Activated B cell treated with CpG ODN at 0.5 μM for 24 hours (primary cell): ENCODE measurements at regions not wholly inside any gene's neighbourhood (a gene's known extent, or its start where the extent isn't known, plus 50 kb on each side); places are given as distances from the start of the nearest gene placed in this dataset.

ENCODE experiments used
- ATAC-seq: fragments of 200-7000 bp; cut with Tn5 transposase; one replicate; pipeline ENCODE4 v1.10.0; 2021; ENCODE audit warnings: low read depth, mild to moderate bottlenecking, moderate library complexity
- CTCF ChIA-PET: fragments of 350-600 bp; sonication (Branson Sonifier 250); formaldehyde crosslinking; loops from one replicate; lab custom pipeline; 2021; ENCODE audit warnings: antibody characterized with exemption; lab: Charles Lee
- POLR2A ChIA-PET: fragments of 350-600 bp; sonication (Branson Sonifier 250); formaldehyde crosslinking; loops from one replicate; lab custom pipeline; 2021; ENCODE audit warnings: antibody characterized with exemption; lab: Charles Lee
- DNase-seq: peaks from one replicate; pipeline ENCODE4 v3.0.0; 2022
- H3K27ac Mint-ChIP-seq: one replicate; pipeline ENCODE4 v1.8.0; 2020; ENCODE audit warnings: mixed read lengths
- H3K27me3 Mint-ChIP-seq: one replicate; pipeline ENCODE4 v1.8.0; 2021; ENCODE audit warnings: mixed read lengths
- H3K36me3 Mint-ChIP-seq: one replicate; pipeline ENCODE4 v1.8.0; 2021; ENCODE audit warnings: low read depth, mixed read lengths
- H3K4me1 Mint-ChIP-seq: one replicate; pipeline ENCODE4 v1.8.0; 2021; ENCODE audit warnings: mixed read lengths
- H3K4me3 Mint-ChIP-seq: one replicate; pipeline ENCODE4 v1.8.0; 2020; ENCODE audit warnings: mild to moderate bottlenecking, mixed read lengths
- H3K9me3 Mint-ChIP-seq: one replicate; pipeline ENCODE4 v1.8.0; 2020; ENCODE audit warnings: mixed read lengths
- intact Hi-C: fragments of 100-400 bp; cut with micrococcal nuclease; formaldehyde crosslinking; loops from one replicate; pipeline ENCODE4 v1.15.1; 2024
- TF ChIP-seq, protein P1 (sequence below): fragments of 200-600 bp; IDR thresholded peaks from one replicate; pipeline ENCODE4 v1.8.0; 2022; ENCODE audit warnings: antibody characterized with exemption, mild to moderate bottlenecking

DNA sequence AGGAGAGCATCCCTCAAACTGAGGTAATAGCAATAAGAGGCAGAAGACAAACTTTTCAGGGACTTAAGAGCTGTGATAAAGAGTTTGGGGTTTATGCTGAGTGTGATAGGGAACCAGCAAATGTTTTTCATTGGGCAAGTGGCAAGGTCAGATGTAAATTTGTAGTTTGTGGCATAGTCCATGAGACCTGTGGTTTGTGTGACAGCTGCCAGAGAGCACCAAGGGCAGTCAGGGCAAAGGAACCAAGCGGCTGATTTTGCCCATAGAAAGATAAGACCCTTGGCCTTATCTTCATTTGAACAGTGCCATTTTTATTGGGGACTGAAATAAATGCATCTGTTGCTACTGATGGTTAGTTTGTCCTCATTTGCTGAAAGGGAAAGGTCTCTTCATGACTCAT is 220.3 kb downstream of the LRRN1 start:
- ChIA-PET CTCF (no interaction called here), POLR2A (no interaction called here)
- H3K4me1 Mint-ChIP-seq: peaks cover 14% of the 10 kb centered on the region
- no peaks in the 10 kb centered on the region for H3K27me3 Mint-ChIP-seq
- H3K4me3 Mint-ChIP-seq: no peak overlapping the region
- H3K9me3 Mint-ChIP-seq: peaks cover 3% of the 10 kb centered on the region
- H3K27ac Mint-ChIP-seq: no peak overlapping the region
- DNase-seq (no peak), ATAC-seq (no peak)
- no peaks in the 10 kb centered on the region for H3K36me3 Mint-ChIP-seq
- TF ChIP-seq, protein P1, sequence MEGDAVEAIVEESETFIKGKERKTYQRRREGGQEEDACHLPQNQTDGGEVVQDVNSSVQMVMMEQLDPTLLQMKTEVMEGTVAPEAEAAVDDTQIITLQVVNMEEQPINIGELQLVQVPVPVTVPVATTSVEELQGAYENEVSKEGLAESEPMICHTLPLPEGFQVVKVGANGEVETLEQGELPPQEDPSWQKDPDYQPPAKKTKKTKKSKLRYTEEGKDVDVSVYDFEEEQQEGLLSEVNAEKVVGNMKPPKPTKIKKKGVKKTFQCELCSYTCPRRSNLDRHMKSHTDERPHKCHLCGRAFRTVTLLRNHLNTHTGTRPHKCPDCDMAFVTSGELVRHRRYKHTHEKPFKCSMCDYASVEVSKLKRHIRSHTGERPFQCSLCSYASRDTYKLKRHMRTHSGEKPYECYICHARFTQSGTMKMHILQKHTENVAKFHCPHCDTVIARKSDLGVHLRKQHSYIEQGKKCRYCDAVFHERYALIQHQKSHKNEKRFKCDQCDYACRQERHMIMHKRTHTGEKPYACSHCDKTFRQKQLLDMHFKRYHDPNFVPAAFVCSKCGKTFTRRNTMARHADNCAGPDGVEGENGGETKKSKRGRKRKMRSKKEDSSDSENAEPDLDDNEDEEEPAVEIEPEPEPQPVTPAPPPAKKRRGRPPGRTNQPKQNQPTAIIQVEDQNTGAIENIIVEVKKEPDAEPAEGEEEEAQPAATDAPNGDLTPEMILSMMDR: no peak
- intact Hi-C loops: no loop called here

DNA sequence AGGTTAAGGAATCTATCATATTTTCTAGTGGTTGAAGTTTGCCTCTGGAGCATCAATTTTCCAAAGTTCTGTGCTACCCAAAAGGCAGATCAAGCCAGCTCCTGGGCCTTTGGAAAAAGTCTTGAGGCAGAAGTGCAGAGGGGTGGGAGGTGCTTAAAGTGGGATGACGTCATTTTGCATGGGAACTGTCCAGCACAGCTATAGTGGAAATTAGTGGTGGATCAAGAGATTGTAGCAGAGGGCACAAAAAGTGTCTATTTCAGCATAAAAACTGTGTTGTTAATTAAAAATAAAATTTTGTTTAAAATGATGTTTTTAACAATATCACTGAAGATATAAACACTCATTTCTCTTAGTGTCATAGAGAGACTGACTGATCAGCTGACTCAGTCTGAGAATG is 221.9 kb downstream of the LRRN1 start:
- H3K27me3 Mint-ChIP-seq: no peaks in the 10 kb centered on the region
- H3K27ac Mint-ChIP-seq: no peak overlapping the region
- intact Hi-C loops: no loop called here
- H3K36me3 Mint-ChIP-seq: no peaks in the 10 kb centered on the region
- no peak for DNase-seq
- ChIA-PET POLR2A (no interaction called here), CTCF (no interaction called here)
- H3K4me3 Mint-ChIP-seq: no peak overlapping the region
- ATAC-seq: no peak
- TF ChIP-seq, protein P1: no peak
- peaks cover 2% of the 10 kb centered on the region for H3K4me1 Mint-ChIP-seq
- peaks cover 3% of the 10 kb centered on the region for H3K9me3 Mint-ChIP-seq

DNA sequence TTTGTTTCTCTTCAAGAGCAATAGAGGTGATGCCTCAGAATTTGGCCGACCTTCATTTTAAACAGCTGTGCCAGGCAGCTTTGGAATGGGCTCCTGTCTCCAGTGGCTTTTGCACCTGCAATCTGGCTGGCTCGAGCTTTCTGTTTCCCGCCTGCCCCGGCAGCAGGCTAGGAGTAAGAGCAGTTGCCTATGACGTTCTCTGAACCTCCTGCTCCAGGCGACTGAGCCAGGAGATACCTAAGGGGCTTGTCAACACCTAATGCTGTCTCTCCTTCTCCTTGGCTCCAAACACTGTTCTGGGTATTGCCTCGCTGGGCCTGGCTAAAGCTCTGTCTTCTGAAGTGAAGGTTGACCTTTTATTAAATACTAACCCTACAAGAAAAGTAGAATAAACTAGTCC is 229.9 kb downstream of the LRRN1 start:
- CTCF ChIA-PET: no interaction called here
- Mint-ChIP-seq H3K27me3 (no peaks in the 10 kb centered on the region), H3K4me3 (no peak overlapping the region)

DNA sequence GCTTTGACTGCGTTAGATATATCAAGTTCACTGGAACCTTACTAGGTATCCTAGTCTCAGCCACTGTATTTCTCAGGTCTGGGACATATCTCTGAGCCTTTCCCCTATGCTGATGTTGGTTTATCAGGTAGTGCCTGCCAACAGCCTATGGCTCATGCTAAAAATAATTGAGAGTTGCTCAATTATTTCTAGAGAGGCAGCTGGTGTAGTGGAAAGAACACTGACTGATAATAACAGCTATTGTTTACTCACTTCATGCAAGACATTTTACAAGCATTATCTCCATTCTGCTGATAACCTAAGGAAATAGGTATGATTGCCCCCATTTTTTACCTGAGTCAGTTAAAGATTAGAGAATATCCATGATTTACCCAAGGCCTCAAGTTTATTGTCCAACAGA is 231.4 kb downstream of the LRRN1 start:
- CTCF ChIA-PET: no interaction called here

More for the DNA sequence above, 229.9 kb downstream of the LRRN1 start:
- Mint-ChIP-seq H3K36me3 (no peaks in the 10 kb centered on the region), H3K4me1 (no peaks in the 10 kb centered on the region), H3K9me3 (no peaks in the 10 kb centered on the region), H3K27ac (no peak overlapping the region)
- DNase-seq: no peak
- ATAC-seq: no peak
- POLR2A ChIA-PET: no interaction called here
- TF ChIP-seq, protein P1: no peak
- intact Hi-C loops: no loop called here

DNA sequence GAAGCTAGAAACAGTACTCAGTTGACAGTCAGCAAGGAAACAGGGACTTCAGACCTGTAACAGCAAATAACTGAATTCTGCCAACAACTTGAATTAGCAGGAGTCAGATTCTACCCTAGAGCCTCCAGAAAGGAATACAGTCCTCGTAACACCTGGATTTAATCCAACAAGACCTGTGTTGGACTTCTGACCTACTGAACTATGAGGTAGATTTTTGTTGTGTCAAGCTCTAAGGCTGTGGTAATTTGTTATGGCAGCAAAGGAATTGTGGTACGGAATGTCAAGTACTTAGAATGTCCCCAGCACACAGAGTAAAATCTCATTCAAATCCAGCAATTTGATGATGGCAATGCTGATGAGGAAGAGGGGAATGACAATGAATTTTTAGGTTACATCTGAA is 234.1 kb downstream of the LRRN1 start:
- no peaks in the 10 kb centered on the region for H3K27me3 Mint-ChIP-seq
- CTCF ChIA-PET: no interaction called here
- POLR2A ChIA-PET: no interaction called here
- TF ChIP-seq, protein P1: no peak
- H3K27ac Mint-ChIP-seq: no peak overlapping the region
- ATAC-seq (no peak), DNase-seq (no peak)
- H3K4me3 Mint-ChIP-seq: no peak overlapping the region
- no peaks in the 10 kb centered on the region for H3K36me3 Mint-ChIP-seq
- no peaks in the 10 kb centered on the region for H3K4me1 Mint-ChIP-seq
- intact Hi-C loops: no loop called here
- H3K9me3 Mint-ChIP-seq: no peaks in the 10 kb centered on the region

More for the DNA sequence above, 231.4 kb downstream of the LRRN1 start:
- TF ChIP-seq, protein P1: no peak
- DNase-seq (no peak), ATAC-seq (no peak)
- intact Hi-C loops: no loop called here
- POLR2A ChIA-PET: no interaction called here
- H3K27me3 Mint-ChIP-seq: no peaks in the 10 kb centered on the region
- H3K27ac Mint-ChIP-seq: no peak overlapping the region
- no peaks in the 10 kb centered on the region for H3K9me3 Mint-ChIP-seq
- H3K4me3 Mint-ChIP-seq: no peak overlapping the region
- no peaks in the 10 kb centered on the region for H3K4me1 Mint-ChIP-seq
- H3K36me3 Mint-ChIP-seq: no peaks in the 10 kb centered on the region
